B cell (primary cell): ENCODE measurements at regions not wholly inside any gene's neighbourhood (a gene's known extent, or its start where the extent isn't known, plus 50 kb on each side); places are given as distances from the start of the nearest gene placed in this dataset.

ENCODE experiments used
- ATAC-seq: fragments of 200-7000 bp; cut with Tn5 transposase; one replicate; pipeline ENCODE4 v1.10.0; 2021; ENCODE audit warnings: low read depth, mild to moderate bottlenecking, moderate number of reproducible peaks, moderate library complexity
- CTCF ChIA-PET: fragments of 350-600 bp; sonication (Branson Sonifier 250); formaldehyde crosslinking; loops from one replicate; lab custom pipeline; 2021; ENCODE audit warnings: antibody characterized with exemption, inconsistent platforms; lab: Charles Lee
- POLR2A ChIA-PET: fragments of 350-600 bp; sonication (Branson Sonifier 250); formaldehyde crosslinking; loops from one replicate; lab custom pipeline; 2021; ENCODE audit warnings: antibody characterized with exemption; lab: Charles Lee
- DNase-seq: peaks from one replicate; pipeline ENCODE4 v3.0.0; 2013
- H2AFZ ChIP-seq: 2 replicates; pipeline ENCODE4 v1.6.1; 2012; ENCODE audit warnings: mild to moderate bottlenecking, low read depth, low read length; ENCODE audit not compliant: insufficient read depth, poor library complexity, severe bottlenecking
- H3K27ac ChIP-seq, 2 donors: 1 replicate in 1 of 2; 2 replicates in 1 of 2; pipeline ENCODE4 v1.5.1; 2012 to 2013; ENCODE audit warnings: low read length in 2 of 2, mild to moderate bottlenecking in 2 of 2, moderate library complexity in 1 of 2
- H3K27me3 ChIP-seq, 4 experiments: fragments of 200-600 bp in 1 of 4; sonication (generic) in 1 of 4; replicated peaks in 1 of 4; 1 replicate in 2 of 4; 2 replicates in 2 of 4; pipeline versions ENCODE4 v1.6.1 to v1.7.0; 2013 to 2016; ENCODE audit warnings: low read length in 3 of 4, mild to moderate bottlenecking in 2 of 4, mixed read lengths in 1 of 4, moderate library complexity in 1 of 4; ENCODE audit not compliant: insufficient read depth in 4 of 4, control insufficient read depth in 3 of 4; ENCODE audit errors: control extremely low read depth in 1 of 4
- H3K36me3 ChIP-seq, 2 experiments: replicated peaks in 1 of 2; 1 replicate in 1 of 2; 2 replicates in 1 of 2; pipeline versions ENCODE4 v1.6.1 to v1.7.1; 2013; ENCODE audit warnings: low read length in 1 of 2; ENCODE audit not compliant: insufficient read depth in 2 of 2, control insufficient read depth in 1 of 2; ENCODE audit errors: control extremely low read depth in 1 of 2, extremely low read depth in 1 of 2
- H3K4me1 ChIP-seq, 2 donors: fragments of 200-600 bp in 1 of 2; sonication (generic) in 1 of 2; 1 replicate in 1 of 2; 2 replicates in 1 of 2; pipeline versions ENCODE4 v1.5.1 to v1.6.1; 2013 to 2017; ENCODE audit warnings: low read length in 2 of 2; ENCODE audit not compliant: control insufficient read depth in 2 of 2, insufficient read depth in 2 of 2
- H3K4me2 ChIP-seq: replicated peaks from 2 replicates; pipeline ENCODE3; 2012; ENCODE audit warnings: mild to moderate bottlenecking, low read depth, low read length; ENCODE audit not compliant: poor library complexity, severe bottlenecking
- H3K4me3 ChIP-seq, 5 experiments: fragments of 200-600 bp in 1 of 5; sonication (generic) in 1 of 5; 1 replicate in 3 of 5; 2 replicates in 2 of 5; pipeline versions ENCODE4 v1.5.1 to v1.7.0; 2011 to 2016; ENCODE audit warnings: low read length in 4 of 5, mild to moderate bottlenecking in 4 of 5, low read depth in 2 of 5, control low read depth in 1 of 5, moderate library complexity in 1 of 5; ENCODE audit not compliant: insufficient read depth in 1 of 5; ENCODE audit errors: control extremely low read depth in 1 of 5, extremely low read depth in 1 of 5
- H3K79me2 ChIP-seq: fragments of 200-600 bp; sonication (generic); one replicate; pipeline ENCODE4 v1.6.0; 2016; ENCODE audit warnings: low read length; ENCODE audit not compliant: control insufficient read depth, insufficient read depth
- H3K9ac ChIP-seq: fragments of 200-600 bp; sonication (generic); 2 replicates; pipeline ENCODE4 v1.6.1; 2017; ENCODE audit warnings: mild to moderate bottlenecking, low read length, moderate library complexity
- H3K9me3 ChIP-seq, 3 donors: one replicate each; pipeline versions ENCODE4 v1.6.1 to v1.7.1; 2013; ENCODE audit warnings: low read length in 2 of 3; ENCODE audit not compliant: control insufficient read depth in 2 of 3, insufficient read depth in 1 of 3; ENCODE audit errors: control extremely low read depth in 1 of 3
- H4K20me1 ChIP-seq: 2 replicates; pipeline ENCODE4 v1.6.0; 2012; ENCODE audit warnings: mild to moderate bottlenecking, low read length; ENCODE audit not compliant: insufficient read depth, control insufficient read depth, poor library complexity, severe bottlenecking
- H3K27ac Mint-ChIP-seq: one replicate; pipeline ENCODE4 v1.8.0; 2021; ENCODE audit warnings: mixed read lengths
- H3K27me3 Mint-ChIP-seq: one replicate; pipeline ENCODE4 v1.8.0; 2021; ENCODE audit warnings: mixed read lengths
- H3K4me1 Mint-ChIP-seq: one replicate; pipeline ENCODE4 v1.8.0; 2021; ENCODE audit warnings: mixed read lengths
- H3K4me3 Mint-ChIP-seq: one replicate; pipeline ENCODE4 v1.8.0; 2021; ENCODE audit warnings: mixed read lengths
- H3K9me3 Mint-ChIP-seq: one replicate; pipeline ENCODE4 v1.8.0; 2022; ENCODE audit warnings: mixed read lengths; ENCODE audit not compliant: insufficient read depth
- CTCF ChIP-seq: fragments of 200-600 bp; IDR thresholded peaks from one replicate; pipeline ENCODE4 v1.8.0; 2022; ENCODE audit warnings: antibody characterized with exemption, mild to moderate bottlenecking
- EZH2 ChIP-seq: IDR thresholded peaks from 2 replicates; pipeline ENCODE4 v1.6.1; 2012; ENCODE audit warnings: borderline replicate concordance, low read depth, mild to moderate bottlenecking, moderate library complexity, low read length; ENCODE audit not compliant: insufficient read depth, poor library complexity, severe bottlenecking
- WGBS: methylation state at CpG from one replicate; pipeline ENCODE4 v1.1.5; 2013; ENCODE audit warnings: missing lambda C conversion rate; ENCODE audit not compliant: insufficient coverage; 5-methylcytosine and 5-hydroxymethylcytosine counted together
- intact Hi-C: fragments of 100-400 bp; cut with micrococcal nuclease; formaldehyde crosslinking; loops from one replicate; pipeline ENCODE4 v1.10.0; 2022

DNA sequence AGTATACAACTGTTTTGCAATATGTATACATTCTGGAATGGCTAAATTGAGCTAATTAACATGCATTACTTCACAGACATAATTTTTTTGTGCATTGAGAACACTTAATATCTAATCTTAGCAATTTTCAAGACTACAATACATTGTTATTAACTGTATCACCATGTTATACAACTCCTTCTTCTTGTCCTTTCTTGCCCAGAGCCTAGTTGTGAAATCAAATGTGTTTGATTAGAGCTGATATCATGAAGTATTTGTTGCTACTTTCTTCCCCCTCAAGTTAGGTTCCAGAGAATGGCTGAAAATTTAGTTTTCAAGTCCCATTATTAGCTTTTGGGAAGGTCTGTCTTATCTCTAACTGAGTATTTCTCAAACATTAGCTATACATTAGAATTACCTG lies 607.8 kb downstream of the PSAT1 start:
- ChIA-PET CTCF (interaction anchor here (0.7 kb wide), 1 partner anchor 347 kb away, joined by 3 read pairs; no protein-coding TSS in a partner anchor), POLR2A (no interaction called here)
- TF ChIP-seq EZH2 (no peak), CTCF (no peak)
- Histone ChIP-seq H3K27ac (no peak overlapping the region), H3K36me3 (no peaks in the 10 kb centered on the region), H3K4me2 (no peak overlapping the region), H3K9ac (no peak overlapping the region), H3K4me3 (no peak overlapping the region), H2AFZ (no peak overlapping the region), H3K9me3 (peaks cover 0 to 1% (median 0%) of the 10 kb centered on the region in 3 donors), H3K79me2 (no peaks in the 10 kb centered on the region), H4K20me1 (no peaks in the 10 kb centered on the region), H3K4me1 (no peaks in the 10 kb centered on the region), H3K27me3 (no peaks in the 10 kb centered on the region)
- Mint-ChIP-seq H3K27ac (no peak overlapping the region), H3K27me3 (no peaks in the 10 kb centered on the region), H3K4me3 (no peak overlapping the region), H3K9me3 (no peaks in the 10 kb centered on the region), H3K4me1 (no peaks in the 10 kb centered on the region)
- ATAC-seq = no peak
- no peak for DNase-seq
- intact Hi-C loops = no loop called here

DNA sequence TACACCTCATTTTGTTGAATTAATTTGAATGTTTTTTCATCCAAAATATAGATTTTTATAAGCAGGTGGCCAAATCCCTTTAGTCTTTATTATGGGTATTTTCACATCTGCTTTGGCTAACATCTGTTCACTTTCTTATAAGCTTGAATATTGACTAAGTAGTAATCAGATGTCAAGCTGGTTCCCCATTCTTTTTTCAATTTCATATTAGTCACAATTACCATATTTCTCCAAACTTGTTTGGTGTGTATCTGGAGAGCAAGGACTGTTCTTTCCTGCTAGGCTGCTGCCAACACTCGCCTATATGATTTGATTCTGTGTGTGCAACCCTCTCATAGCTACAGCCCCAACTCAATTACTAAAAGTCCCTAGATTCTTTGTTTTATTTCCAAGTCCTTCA lies 608.5 kb downstream of the PSAT1 start:
- H3K79me2 ChIP-seq = no peaks in the 10 kb centered on the region
- DNase-seq (no peak), ATAC-seq (no peak)
- no peaks in the 10 kb centered on the region for H3K4me1 Mint-ChIP-seq
- no peaks in the 10 kb centered on the region for H3K4me1 ChIP-seq
- H3K36me3 ChIP-seq = no peaks in the 10 kb centered on the region
- no peaks in the 10 kb centered on the region for H4K20me1 ChIP-seq
- H3K4me3 ChIP-seq = no peak overlapping the region
- no CpG with 5 or more reads among the region's 1 CpG for WGBS
- no peak overlapping the region for H3K27ac ChIP-seq
- no peak overlapping the region for H2AFZ ChIP-seq
- H3K27ac Mint-ChIP-seq = no peak overlapping the region
- CTCF ChIA-PET = no interaction called here
- no peaks in the 10 kb centered on the region for H3K27me3 Mint-ChIP-seq
- H3K4me3 Mint-ChIP-seq = no peak overlapping the region
- H3K27me3 ChIP-seq = no peaks in the 10 kb centered on the region
- H3K9ac ChIP-seq = no peak overlapping the region
- no peak for TF ChIP-seq CTCF
- TF ChIP-seq EZH2 = no peak
- no peak overlapping the region for H3K4me2 ChIP-seq
- intact Hi-C loops = no loop called here
- H3K9me3 ChIP-seq = peaks cover 0 to 1% (median 0%) of the 10 kb centered on the region in 3 donors
- no peaks in the 10 kb centered on the region for H3K9me3 Mint-ChIP-seq
- POLR2A ChIA-PET = no interaction called here
